ENCODE measurements at regions not wholly inside any gene's neighbourhood (a gene's known extent, or its start where the extent isn't known, plus 50 kb on each side); places are given as distances from the start of the nearest gene placed in this dataset.

DNA sequence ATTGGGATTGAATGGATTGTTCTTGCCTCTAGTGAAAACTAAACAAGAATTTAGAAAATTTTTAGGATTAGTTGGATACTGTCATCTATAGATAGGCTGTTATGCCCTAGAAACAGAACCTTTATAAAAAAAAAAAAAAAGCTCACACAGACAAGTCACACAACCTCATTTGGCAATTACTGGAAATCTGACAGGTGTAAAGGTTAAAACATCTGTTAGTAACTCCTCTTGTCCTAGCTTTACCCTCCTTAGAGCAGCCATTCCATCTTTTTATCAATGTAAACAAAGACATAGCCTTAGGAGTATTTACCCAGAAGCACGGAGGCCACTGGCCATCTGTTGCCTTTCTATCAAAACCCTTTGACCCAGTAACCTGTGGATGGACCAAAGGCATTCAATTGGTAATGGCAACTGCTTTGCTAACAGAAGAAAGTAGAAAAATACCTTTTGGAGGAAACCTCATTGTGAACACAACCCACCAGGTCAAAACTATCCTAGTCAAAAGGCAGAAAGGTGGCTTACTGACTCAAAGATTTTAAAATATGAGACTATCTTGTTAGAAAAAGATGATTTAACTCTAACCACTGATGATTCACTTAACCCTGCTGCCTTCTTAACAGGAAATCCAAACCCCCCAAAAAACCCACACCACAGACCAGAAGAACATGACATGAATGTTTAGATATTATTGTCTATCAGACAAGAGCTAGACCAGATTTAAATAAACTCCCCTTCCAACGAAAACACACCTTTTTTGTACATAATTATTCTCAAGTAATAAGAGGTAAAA is 357.2 kb upstream of the HSFY2 start:
- TF ChIP-seq, protein P1, sequence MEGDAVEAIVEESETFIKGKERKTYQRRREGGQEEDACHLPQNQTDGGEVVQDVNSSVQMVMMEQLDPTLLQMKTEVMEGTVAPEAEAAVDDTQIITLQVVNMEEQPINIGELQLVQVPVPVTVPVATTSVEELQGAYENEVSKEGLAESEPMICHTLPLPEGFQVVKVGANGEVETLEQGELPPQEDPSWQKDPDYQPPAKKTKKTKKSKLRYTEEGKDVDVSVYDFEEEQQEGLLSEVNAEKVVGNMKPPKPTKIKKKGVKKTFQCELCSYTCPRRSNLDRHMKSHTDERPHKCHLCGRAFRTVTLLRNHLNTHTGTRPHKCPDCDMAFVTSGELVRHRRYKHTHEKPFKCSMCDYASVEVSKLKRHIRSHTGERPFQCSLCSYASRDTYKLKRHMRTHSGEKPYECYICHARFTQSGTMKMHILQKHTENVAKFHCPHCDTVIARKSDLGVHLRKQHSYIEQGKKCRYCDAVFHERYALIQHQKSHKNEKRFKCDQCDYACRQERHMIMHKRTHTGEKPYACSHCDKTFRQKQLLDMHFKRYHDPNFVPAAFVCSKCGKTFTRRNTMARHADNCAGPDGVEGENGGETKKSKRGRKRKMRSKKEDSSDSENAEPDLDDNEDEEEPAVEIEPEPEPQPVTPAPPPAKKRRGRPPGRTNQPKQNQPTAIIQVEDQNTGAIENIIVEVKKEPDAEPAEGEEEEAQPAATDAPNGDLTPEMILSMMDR (IDR thresholded peaks at IDR 0.05 in 4 of 5, conservative IDR thresholded peaks at IDR 0.05 in 1 of 5) = no peak
- no peak for TF ChIP-seq POLR2A (IDR thresholded peaks at IDR 0.05)

Data from gastrocnemius medialis (tissue), 4 donors.